ENCODE measurements at regions not wholly inside any gene's neighbourhood (a gene's known extent, or its start where the extent isn't known, plus 50 kb on each side); places are given as distances from the start of the nearest gene placed in this dataset.
"Not testable (repeated sequence)": the region's sequence is repeated elsewhere in the genome, so short reads cannot be mapped to it uniquely, and the experiment has no call there.

GRCh38 chr13:111589321-111589720 is 268.9 kb downstream of the TEX29 start:
- DNase-seq (ENCODE audit: low spot score), result no peak

GRCh38 chr13:111589992-111590391 is 269.6 kb downstream of the TEX29 start:
- no peak for DNase-seq (ENCODE audit: low spot score)

GRCh38 chr13:111590796-111591195 is 270.4 kb downstream of the TEX29 start:
- no peak for DNase-seq (ENCODE audit: low spot score)

- not testable (repeated sequence) for DNase-seq (ENCODE audit: low spot score)
Measured at GRCh38 chr13:111593490-111593889, 273.0 kb downstream of the TEX29 start.

GRCh38 chr13:111594606-111595005 is 274.2 kb downstream of the TEX29 start:
- DNase-seq (ENCODE audit: low spot score), result no peak

- no peak for DNase-seq (ENCODE audit: low spot score)
Measured at GRCh38 chr13:111595276-111595675, 274.8 kb downstream of the TEX29 start.

- DNase-seq (ENCODE audit: low spot score), result no peak
Measured at GRCh38 chr13:111595791-111596190, 275.3 kb downstream of the TEX29 start.

- no peak for DNase-seq (ENCODE audit: low spot score)
Measured at GRCh38 chr13:111597191-111597611, 276.8 kb downstream of the TEX29 start.

GRCh38 chr13:111597618-111598017 is 277.2 kb downstream of the TEX29 start:
- DNase-seq (ENCODE audit: low spot score), result no peak

- no peak for DNase-seq (ENCODE audit: low spot score)
Measured at GRCh38 chr13:111598747-111599146, 278.3 kb downstream of the TEX29 start.

GRCh38 chr13:111599791-111600190 is 279.3 kb downstream of the TEX29 start:
- no peak for DNase-seq (ENCODE audit: low spot score)

- DNase-seq (ENCODE audit: low spot score), result no peak
Measured at GRCh38 chr13:111602874-111603273, 282.4 kb downstream of the TEX29 start.

GRCh38 chr13:111604097-111604496 is 283.7 kb downstream of the TEX29 start:
- no peak for DNase-seq (ENCODE audit: low spot score)

GRCh38 chr13:111608556-111608955 is 288.1 kb downstream of the TEX29 start:
- DNase-seq (ENCODE audit: low spot score), result no peak

- DNase-seq (ENCODE audit: low spot score), result no peak
Measured at GRCh38 chr13:111609631-111610030, 289.2 kb downstream of the TEX29 start.

GRCh38 chr13:111610081-111610480 is 289.6 kb downstream of the TEX29 start:
- no peak for DNase-seq (ENCODE audit: low spot score)

GRCh38 chr13:111610879-111611278 is 290.4 kb downstream of the TEX29 start:
- DNase-seq (ENCODE audit: low spot score), result no peak

GRCh38 chr13:111611651-111612050 is 291.2 kb downstream of the TEX29 start:
- DNase-seq (ENCODE audit: low spot score), result no peak

GRCh38 chr13:111612886-111613285 is 292.4 kb downstream of the TEX29 start:
- no peak for DNase-seq (ENCODE audit: low spot score)

GRCh38 chr13:111614009-111614408 is 293.6 kb downstream of the TEX29 start:
- no peak for DNase-seq (ENCODE audit: low spot score)

- DNase-seq (ENCODE audit: low spot score), result no peak
Measured at GRCh38 chr13:111614613-111615012, 294.2 kb downstream of the TEX29 start.

GRCh38 chr13:111616203-111616602 is 295.8 kb downstream of the TEX29 start:
- no peak for DNase-seq (ENCODE audit: low spot score)

GRCh38 chr13:111620166-111620565 is 299.7 kb downstream of the TEX29 start:
- no peak for DNase-seq (ENCODE audit: low spot score)

- no peak for DNase-seq (ENCODE audit: low spot score)
Measured at GRCh38 chr13:111620586-111620985, 300.1 kb downstream of the TEX29 start.

- DNase-seq (ENCODE audit: low spot score), result no peak
Measured at GRCh38 chr13:111621164-111621563, 300.7 kb downstream of the TEX29 start.

Measured in RKO (cell line).